GM06990 (cell line): ENCODE measurements at regions not wholly inside any gene's neighbourhood (a gene's known extent, or its start where the extent isn't known, plus 50 kb on each side); places are given as distances from the start of the nearest gene placed in this dataset.

Experiments
- DNase-seq: peaks from one replicate; pipeline ENCODE4 v3.0.0-alpha.2; 2011; ENCODE audit not compliant: insufficient read length; ENCODE audit errors: extremely low read depth
- H3K27me3 ChIP-seq: replicated peaks from 2 replicates; pipeline ENCODE4 v1.6.0; 2011; ENCODE audit warnings: low read length; ENCODE audit not compliant: control insufficient read depth, insufficient read depth
- H3K36me3 ChIP-seq: 2 replicates; pipeline ENCODE4 v1.5.1; 2011; ENCODE audit warnings: low read length; ENCODE audit not compliant: control insufficient read depth, insufficient read depth
- H3K4me3 ChIP-seq: replicated peaks from 2 replicates; pipeline ENCODE4 v1.5.1; 2011; ENCODE audit warnings: low read depth, mild to moderate bottlenecking, control low read depth, low read length
- TF ChIP-seq, protein P1 (sequence below): IDR thresholded peaks from 2 replicates; pipeline ENCODE4 v1.5.1; 2011; ENCODE audit warnings: low read length, control low read depth, mild to moderate bottlenecking, inconsistent platforms; ENCODE audit not compliant: insufficient read depth, poor library complexity, severe bottlenecking

DNA sequence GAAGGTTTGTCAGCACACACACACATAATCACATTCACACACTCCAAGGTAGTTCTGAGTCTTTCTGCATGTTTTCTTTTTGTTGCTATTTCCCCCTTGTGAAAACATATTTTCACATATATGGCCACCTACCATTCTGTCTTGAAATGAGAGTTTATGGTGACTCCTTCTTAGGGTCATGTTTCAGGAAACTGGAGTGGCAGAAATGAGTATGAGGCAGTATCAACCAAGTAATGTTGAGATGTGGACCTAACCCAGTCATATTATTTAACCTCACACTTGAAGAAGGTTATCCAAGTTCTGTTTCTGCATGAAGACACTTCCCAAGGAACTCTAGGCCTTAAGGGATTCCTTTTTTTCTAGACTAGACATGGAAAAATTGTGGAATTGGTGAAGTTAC, 481.4 kb downstream of the ETS1 start:
- DNase-seq = no peak
- H3K27me3 ChIP-seq = no peaks in the 10 kb centered on the region; the same call in 1 of the 2 replicates
- TF ChIP-seq, protein P1, sequence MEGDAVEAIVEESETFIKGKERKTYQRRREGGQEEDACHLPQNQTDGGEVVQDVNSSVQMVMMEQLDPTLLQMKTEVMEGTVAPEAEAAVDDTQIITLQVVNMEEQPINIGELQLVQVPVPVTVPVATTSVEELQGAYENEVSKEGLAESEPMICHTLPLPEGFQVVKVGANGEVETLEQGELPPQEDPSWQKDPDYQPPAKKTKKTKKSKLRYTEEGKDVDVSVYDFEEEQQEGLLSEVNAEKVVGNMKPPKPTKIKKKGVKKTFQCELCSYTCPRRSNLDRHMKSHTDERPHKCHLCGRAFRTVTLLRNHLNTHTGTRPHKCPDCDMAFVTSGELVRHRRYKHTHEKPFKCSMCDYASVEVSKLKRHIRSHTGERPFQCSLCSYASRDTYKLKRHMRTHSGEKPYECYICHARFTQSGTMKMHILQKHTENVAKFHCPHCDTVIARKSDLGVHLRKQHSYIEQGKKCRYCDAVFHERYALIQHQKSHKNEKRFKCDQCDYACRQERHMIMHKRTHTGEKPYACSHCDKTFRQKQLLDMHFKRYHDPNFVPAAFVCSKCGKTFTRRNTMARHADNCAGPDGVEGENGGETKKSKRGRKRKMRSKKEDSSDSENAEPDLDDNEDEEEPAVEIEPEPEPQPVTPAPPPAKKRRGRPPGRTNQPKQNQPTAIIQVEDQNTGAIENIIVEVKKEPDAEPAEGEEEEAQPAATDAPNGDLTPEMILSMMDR = no peak
- H3K4me3 ChIP-seq = no peak overlapping the region
- H3K36me3 ChIP-seq = no peaks in the 10 kb centered on the region

DNA sequence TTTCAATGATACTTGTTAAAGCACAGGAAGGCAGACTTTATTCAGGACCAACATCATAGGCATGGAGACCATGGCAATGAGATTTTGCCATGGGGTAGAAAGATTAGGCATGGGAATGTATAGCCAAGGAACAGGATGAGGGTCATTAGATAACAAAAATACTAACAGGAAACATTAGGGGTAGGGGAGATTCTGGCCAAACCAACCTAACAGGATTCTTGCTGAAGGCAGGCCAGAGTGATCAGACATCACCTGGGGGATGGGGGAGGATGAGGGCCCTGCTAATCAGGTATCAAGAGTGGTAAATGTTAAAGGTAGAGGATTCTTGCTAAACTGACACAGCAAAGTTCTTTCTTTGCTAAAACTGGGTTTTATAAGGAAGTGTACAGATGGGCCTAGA, 481.8 kb downstream of the ETS1 start:
- Histone ChIP-seq H3K36me3 (no peaks in the 10 kb centered on the region), H3K27me3 (no peaks in the 10 kb centered on the region; the same call in 1 of the 2 replicates), H3K4me3 (no peak overlapping the region)
- TF ChIP-seq, protein P1 = no peak
- no peak for DNase-seq

DNA sequence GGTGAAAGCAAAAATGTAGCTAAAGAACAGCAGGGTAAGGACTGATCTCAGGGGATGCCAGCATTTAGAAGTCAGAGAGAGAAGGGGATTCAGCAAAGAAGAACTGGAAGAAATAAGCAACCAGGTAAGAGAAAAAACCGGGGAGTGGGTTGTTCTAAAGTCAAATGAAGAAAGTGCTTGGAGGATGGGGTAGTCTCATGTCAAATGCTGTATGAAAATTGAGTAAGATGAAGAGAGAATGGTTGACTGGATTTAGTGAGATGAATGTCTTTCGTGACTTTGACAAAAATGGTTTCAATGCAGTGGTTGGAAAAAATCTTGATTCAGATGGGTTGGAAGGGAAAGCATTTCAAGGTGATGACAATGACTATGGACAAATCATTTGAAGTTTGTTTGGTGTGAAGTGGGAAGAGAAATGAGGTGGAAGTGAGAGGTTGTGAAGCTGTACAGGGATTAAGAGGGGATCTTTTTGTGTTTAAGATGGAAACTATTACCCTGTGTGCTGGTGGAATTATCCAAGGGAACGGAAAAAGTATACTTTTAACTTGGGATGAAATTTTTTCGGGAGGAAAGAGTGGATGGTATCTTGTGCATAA, 484.0 kb downstream of the ETS1 start:
- TF ChIP-seq, protein P1 = no peak
- no peaks in the 10 kb centered on the region for H3K36me3 ChIP-seq
- DNase-seq = no peak
- no peaks in the 10 kb centered on the region; the same call in 1 of the 2 replicates for H3K27me3 ChIP-seq
- no peak overlapping the region for H3K4me3 ChIP-seq

DNA sequence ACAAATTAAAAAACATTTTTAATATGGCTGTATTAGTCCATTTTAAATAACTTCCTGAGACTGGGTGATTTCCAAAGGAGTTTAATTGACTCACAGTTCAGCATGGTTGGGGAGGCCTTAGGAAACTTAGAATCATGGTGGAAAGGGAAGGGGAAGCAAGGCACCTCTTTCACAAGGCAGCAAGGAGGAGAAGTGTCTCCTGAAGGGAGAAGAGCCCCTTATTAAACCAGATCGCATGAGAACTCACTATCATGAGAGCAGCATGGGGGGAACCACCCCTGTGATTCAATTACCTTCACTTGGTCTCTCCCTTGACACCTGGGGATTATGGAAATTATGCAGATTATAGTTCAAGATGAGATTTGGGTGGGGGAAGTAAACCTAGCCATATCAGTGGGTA, 488.6 kb downstream of the ETS1 start:
- H3K36me3 ChIP-seq = no peaks in the 10 kb centered on the region
- no peak overlapping the region for H3K4me3 ChIP-seq
- DNase-seq = no peak
- H3K27me3 ChIP-seq = no peaks in the 10 kb centered on the region
- TF ChIP-seq, protein P1 = no peak

DNA sequence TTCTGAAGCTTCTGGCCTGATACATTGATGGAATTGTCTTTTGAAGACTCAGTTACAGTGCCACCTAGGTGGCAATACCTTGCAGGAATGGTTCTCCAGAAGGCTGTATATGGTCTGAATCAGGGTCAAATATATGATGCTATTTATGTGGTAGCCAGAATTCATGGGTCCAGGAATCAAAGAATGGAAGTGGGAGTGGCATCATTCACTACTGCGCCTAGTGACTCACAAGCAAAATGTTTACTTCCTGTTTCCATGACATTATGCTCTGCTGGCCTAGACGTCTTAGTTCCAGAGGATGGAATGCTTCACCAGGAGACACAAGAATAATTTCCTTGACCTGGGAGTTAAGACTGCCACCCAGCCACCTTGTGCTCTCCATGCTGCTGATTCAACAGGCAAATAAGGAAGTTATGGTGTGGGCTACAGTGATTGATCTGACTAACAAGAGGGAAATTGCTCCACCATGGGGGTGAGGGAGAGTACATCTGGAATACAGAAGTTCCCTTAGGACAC, 491.8 kb downstream of the ETS1 start:
- Histone ChIP-seq H3K27me3 (no peaks in the 10 kb centered on the region), H3K36me3 (no peaks in the 10 kb centered on the region), H3K4me3 (no peak overlapping the region)
- TF ChIP-seq, protein P1 = peak; percentile 45
- DNase-seq = no peak
